Natural killer cell treated with Interleukin-12 subunit alpha and Interleukin-12 subunit beta and Interleukin-15 and Interleukin-18, amount 100 ng/mL, for 72 hours (primary cell): ENCODE measurements at regions not wholly inside any gene's neighbourhood (a gene's known extent, or its start where the extent isn't known, plus 50 kb on each side); places are given as distances from the start of the nearest gene placed in this dataset.
"Not testable (repeated sequence)": the region's sequence is repeated elsewhere in the genome, so short reads cannot be mapped to it uniquely, and the experiment has no call there.

Experiments
- ATAC-seq, 2 donors: fragments of 150-1000 bp; cut with Tn5 transposase in 1 of 2; sonication (Bioruptor Pico), chemical (Tn5 transposase) in 1 of 2; 2 replicates each; pipeline ENCODE4 v1.10.0; 2021
- DNase-seq: peaks from one replicate; pipeline ENCODE4 v3.0.0; 2022; ENCODE audit warnings: low spot score
- H3K27ac Mint-ChIP-seq, 2 donors: 1 replicate in 1 of 2; 2 replicates in 1 of 2; pipeline ENCODE4 v1.8.0; 2022; ENCODE audit warnings: mixed read lengths in 2 of 2, mild to moderate bottlenecking in 1 of 2, moderate library complexity in 1 of 2
- H3K27me3 Mint-ChIP-seq, 2 donors: 1 replicate in 1 of 2; 2 replicates in 1 of 2; pipeline ENCODE4 v1.8.0; 2022; ENCODE audit warnings: mixed read lengths in 2 of 2
- H3K36me3 Mint-ChIP-seq: one replicate; pipeline ENCODE4 v1.8.0; 2022; ENCODE audit warnings: mixed read lengths
- H3K4me1 Mint-ChIP-seq, 2 donors: 1 replicate in 1 of 2; 2 replicates in 1 of 2; pipeline ENCODE4 v1.8.0; 2022; ENCODE audit warnings: low read depth in 2 of 2, mixed read lengths in 2 of 2, mild to moderate bottlenecking in 1 of 2
- H3K4me3 Mint-ChIP-seq: one replicate; pipeline ENCODE4 v1.8.0; 2022; ENCODE audit warnings: mixed read lengths
- H3K9me3 Mint-ChIP-seq: 2 replicates; pipeline ENCODE4 v1.8.0; 2022; ENCODE audit warnings: mixed read lengths

GRCh38 chr4:128623508-128624215 is 185.8 kb upstream of the JADE1 start:
- Mint-ChIP-seq H3K27ac (no peak overlapping the region), H3K4me1 (no peaks in the 10 kb centered on the region), H3K27me3 (peaks cover 5 to 11% of the 10 kb centered on the region in 2 donors), H3K36me3 (no peaks in the 10 kb centered on the region), H3K4me3 (no peak overlapping the region), H3K9me3 (no peaks in the 10 kb centered on the region)
- no peak for ATAC-seq
- DNase-seq = no peak

DNA sequence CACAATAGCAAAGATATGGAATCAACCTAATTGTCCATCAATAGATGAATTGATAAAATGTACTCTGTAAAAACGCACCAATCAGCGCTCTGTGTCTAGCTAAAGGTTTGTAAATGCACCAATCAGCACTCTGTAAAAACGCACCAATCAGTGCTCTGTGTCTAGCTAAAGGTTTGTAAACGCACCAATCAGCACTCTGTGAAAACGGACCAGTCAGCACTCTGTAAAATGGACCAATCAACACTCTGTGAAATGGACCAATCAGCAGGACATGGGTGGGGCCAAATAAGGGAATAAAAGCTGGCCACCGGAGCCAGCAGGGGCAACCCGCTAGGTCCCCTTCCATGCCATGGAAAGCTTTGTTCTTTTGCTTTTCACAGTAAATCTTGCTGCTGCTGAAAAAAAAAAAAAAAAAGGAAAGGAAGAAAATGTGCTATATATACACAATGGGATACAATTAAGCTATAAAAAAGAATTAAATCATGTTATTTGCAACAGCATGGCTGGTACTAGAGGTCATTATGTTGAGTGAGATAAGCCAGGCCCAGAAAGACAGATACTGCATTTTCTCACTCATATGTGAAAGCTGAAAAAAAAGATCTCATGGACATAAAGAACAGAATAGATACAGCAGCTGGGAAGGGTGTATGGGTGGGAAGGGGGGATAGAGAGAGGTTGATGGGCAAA is 189.1 kb upstream of the JADE1 start:
- not testable (repeated sequence) for H3K27ac Mint-ChIP-seq, DNase-seq, ATAC-seq, H3K27me3 Mint-ChIP-seq, H3K4me3 Mint-ChIP-seq, H3K36me3 Mint-ChIP-seq, H3K9me3 Mint-ChIP-seq, H3K4me1 Mint-ChIP-seq

DNA sequence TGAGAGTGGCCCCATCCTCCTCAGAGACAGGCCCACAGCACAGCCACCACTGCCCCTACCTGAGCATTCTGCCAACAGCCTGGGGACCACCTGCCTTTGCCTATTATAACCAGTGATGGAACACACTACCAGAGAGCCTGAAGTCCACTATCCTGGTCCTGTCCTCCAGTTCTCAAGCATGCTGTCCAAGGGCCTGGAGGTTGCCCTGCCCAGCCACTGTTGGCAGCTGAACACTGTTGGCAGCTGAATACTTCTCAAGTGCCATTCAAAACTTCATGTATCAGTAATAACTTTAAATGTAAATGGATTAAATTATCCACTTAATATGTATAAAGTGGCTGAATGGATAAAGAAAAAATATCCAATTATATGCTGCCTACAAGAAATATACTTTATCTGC is 194.3 kb upstream of the JADE1 start:
- no peak for DNase-seq
- H3K36me3 Mint-ChIP-seq = no peaks in the 10 kb centered on the region

DNA sequence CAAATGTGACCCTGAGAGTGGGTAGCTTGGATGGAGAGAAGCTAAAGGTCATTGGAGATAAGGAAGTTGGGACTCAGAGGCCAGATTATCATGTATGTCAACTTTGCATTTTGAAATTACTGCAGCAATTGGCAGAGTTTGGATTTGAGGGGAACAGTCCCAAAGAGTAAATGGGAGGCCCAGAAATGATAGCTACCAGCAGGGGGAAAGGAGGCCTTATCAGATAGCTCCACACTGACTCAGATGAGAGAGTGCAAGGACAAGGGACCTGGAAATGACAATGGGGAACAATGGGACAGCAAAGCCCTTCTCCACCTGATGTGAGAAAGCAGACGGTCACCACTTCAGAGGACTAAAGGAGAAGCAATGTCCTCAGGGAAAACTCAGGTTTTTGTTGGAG is 201.5 kb upstream of the JADE1 start:
- Mint-ChIP-seq H3K36me3 (no peaks in the 10 kb centered on the region), H3K4me1 (no peaks in the 10 kb centered on the region), H3K4me3 (no peak overlapping the region), H3K27ac (no peak overlapping the region), H3K9me3 (no peaks in the 10 kb centered on the region), H3K27me3 (peaks cover 6 to 13% of the 10 kb centered on the region in 2 donors)
- ATAC-seq (no peak), DNase-seq (no peak)

More for the DNA sequence above, 194.3 kb upstream of the JADE1 start:
- H3K4me3 Mint-ChIP-seq = no peak overlapping the region
- no peaks in the 10 kb centered on the region for H3K9me3 Mint-ChIP-seq
- H3K27ac Mint-ChIP-seq = no peak overlapping the region
- peak in 1 of 2 donors; percentile 36 for ATAC-seq
- no peaks in the 10 kb centered on the region for H3K4me1 Mint-ChIP-seq
- H3K27me3 Mint-ChIP-seq = peaks cover 3 to 23% of the 10 kb centered on the region in 2 donors

DNA sequence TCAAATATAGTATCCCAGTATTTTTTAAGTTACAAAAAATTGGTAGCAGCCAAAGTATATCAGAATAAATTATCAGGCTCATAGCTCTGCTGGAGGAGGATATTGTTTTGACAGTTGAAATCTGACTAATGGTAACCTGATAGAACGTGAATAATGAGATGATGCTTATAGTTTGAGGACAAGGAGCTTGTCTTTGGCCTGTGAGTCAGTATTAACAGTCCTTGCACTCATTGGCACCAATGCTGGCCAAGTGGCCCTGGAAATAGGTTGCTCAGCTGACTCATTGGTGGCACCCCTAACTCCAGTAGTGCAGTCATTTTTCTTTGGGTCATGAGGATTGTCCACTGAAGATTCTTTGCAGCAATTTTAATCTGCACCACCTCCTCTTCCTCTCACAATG is 203.3 kb upstream of the JADE1 start:
- DNase-seq = no peak
- H3K4me1 Mint-ChIP-seq = peaks cover 0 to under 1% of the 10 kb centered on the region in 2 donors
- H3K9me3 Mint-ChIP-seq = no peaks in the 10 kb centered on the region
- no peaks in the 10 kb centered on the region for H3K36me3 Mint-ChIP-seq
- H3K27ac Mint-ChIP-seq = no peak overlapping the region
- peaks cover 9 to 14% of the 10 kb centered on the region in 2 donors for H3K27me3 Mint-ChIP-seq
- no peak for ATAC-seq
- no peak overlapping the region for H3K4me3 Mint-ChIP-seq

GRCh38 chr4:128604840-128605239 is 204.7 kb upstream of the JADE1 start:
- Mint-ChIP-seq H3K4me3 (no peak overlapping the region), H3K4me1 (peaks cover 0 to 4% of the 10 kb centered on the region in 2 donors), H3K9me3 (no peaks in the 10 kb centered on the region), H3K27me3 (peaks cover 11 to 16% of the 10 kb centered on the region in 2 donors), H3K27ac (no peak overlapping the region), H3K36me3 (no peaks in the 10 kb centered on the region)
- DNase-seq = no peak
- ATAC-seq = no peak

DNA sequence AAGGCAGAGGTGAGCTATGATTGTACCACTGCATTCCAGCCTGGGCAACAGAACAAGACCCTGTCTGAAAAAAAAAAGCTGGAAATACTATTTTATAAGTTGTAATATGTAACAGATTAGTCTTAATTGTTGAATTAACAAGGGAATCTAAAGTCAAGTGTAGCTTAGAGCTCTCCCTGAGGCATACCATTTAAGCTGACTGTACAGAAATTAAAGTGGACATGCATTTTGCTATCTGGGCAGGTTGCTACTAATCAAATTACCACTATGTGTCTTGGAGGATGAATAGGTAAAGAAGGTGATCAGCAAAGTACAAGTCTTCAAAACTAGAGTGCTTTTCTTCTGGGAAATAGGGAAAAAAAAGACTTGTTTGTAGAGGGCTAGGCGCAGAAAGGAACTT is 205.3 kb upstream of the JADE1 start:
- no peak overlapping the region for H3K27ac Mint-ChIP-seq
- peaks cover 11 to 18% of the 10 kb centered on the region in 2 donors for H3K27me3 Mint-ChIP-seq
- no peak for DNase-seq
- H3K4me1 Mint-ChIP-seq = peaks cover 0 to 4% of the 10 kb centered on the region in 2 donors
- no peaks in the 10 kb centered on the region for H3K9me3 Mint-ChIP-seq
- H3K36me3 Mint-ChIP-seq = no peaks in the 10 kb centered on the region
- ATAC-seq = no peak
- H3K4me3 Mint-ChIP-seq = no peak overlapping the region

DNA sequence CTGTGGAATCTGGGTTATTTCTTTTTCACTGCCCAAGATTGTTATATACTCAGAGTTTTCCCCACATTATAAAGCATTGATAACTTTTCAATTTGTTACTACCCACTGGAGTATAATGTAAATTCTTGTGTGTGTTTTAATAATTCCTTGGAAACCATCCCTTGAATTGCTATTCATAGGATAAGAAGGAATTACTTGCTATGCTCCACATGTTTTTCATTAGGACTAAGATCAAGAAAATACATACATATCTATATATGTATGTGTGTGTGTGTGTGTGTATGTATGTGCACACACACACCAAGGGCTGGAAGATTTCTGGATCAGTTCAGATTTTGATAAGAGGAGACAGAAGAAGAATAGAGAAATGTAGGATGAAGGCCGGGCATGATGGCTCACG is 206.4 kb upstream of the JADE1 start:
- Mint-ChIP-seq H3K27me3 (peaks cover 18 to 21% of the 10 kb centered on the region in 2 donors), H3K9me3 (no peaks in the 10 kb centered on the region), H3K27ac (no peak overlapping the region), H3K4me1 (peaks cover 0 to 4% of the 10 kb centered on the region in 2 donors), H3K36me3 (no peaks in the 10 kb centered on the region), H3K4me3 (no peak overlapping the region)
- DNase-seq (no peak), ATAC-seq (no peak)

GRCh38 chr4:128601991-128602695 is 207.4 kb upstream of the JADE1 start:
- H3K36me3 Mint-ChIP-seq = no peaks in the 10 kb centered on the region
- ATAC-seq (no peak), DNase-seq (no peak)
- peaks cover 0 to 4% of the 10 kb centered on the region in 2 donors for H3K4me1 Mint-ChIP-seq
- H3K4me3 Mint-ChIP-seq = no peak overlapping the region
- no peak overlapping the region for H3K27ac Mint-ChIP-seq
- H3K9me3 Mint-ChIP-seq = no peaks in the 10 kb centered on the region
- peaks cover 18% of the 10 kb centered on the region in 2 donors for H3K27me3 Mint-ChIP-seq

DNA sequence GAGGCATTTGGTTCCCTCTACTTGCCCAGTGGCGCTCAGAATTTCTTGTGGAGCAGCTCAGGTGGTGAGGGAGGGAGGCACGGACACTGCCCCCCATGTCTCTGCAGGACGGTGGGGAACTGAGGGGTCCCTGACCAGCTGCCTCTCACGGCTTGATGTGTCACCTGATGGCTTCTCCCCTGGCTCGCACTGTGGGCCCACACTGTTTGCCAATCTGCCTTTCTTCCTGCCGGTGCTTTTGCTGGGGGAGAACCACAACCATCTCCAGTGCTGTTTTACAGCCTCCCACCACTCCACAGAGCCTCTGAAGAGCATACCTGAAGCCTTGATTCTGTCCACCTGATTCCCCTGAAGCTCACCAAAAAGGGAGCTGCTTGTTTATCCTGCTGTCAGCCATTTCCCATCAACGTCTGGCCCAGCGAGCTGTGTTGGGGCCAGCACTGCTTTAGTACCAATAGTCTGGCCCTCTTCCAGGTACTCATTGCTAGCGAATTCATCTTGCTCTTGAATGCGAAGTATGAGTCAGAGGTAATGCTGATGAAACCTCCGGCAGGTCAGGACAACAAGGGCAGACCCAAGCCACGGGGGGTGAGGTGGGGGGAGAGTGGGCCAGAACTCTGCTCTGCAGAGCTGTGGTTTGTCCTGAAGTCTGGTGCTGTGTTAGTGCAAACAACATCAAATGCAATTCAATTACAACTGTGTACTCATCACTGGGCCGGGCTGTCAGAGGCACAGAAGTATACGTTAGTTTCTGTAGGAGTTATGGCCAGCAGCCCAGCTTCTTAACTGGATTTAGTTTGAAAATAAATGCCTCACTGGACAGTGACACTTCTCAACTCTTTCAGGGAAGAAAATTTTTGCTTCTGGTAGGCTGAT is 208.3 kb upstream of the JADE1 start:
- H3K4me1 Mint-ChIP-seq = peaks cover 0 to 4% of the 10 kb centered on the region in 2 donors
- peaks cover 5% of the 10 kb centered on the region for H3K36me3 Mint-ChIP-seq
- no peak for DNase-seq

DNA sequence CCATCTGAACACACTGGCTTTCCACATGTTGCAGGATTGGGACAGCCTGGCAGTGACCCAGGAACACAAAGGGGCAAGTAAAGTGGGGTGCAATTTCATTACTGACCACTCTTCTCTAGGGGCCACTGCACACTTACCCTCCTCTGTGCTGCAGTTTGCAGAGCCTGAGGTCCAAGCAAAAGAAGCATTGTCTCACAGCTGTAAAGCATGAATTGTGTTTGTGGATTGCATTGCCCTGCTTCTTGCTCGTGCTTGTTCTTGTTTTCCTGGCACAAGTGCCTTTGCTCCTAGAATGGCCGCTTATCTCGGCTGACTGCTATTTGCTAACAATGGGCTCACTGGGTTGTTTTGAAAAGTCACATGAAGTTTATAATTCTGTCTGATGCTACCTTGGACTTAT is 209.1 kb upstream of the JADE1 start:
- Mint-ChIP-seq H3K9me3 (no peaks in the 10 kb centered on the region), H3K4me3 (no peak overlapping the region), H3K4me1 (peaks cover 0 to 4% of the 10 kb centered on the region in 2 donors), H3K36me3 (peaks cover 10% of the 10 kb centered on the region), H3K27me3 (peaks cover 22 to 33% of the 10 kb centered on the region in 2 donors), H3K27ac (no peak overlapping the region)
- DNase-seq (no peak), ATAC-seq (no peak)

More for the DNA sequence above, 208.3 kb upstream of the JADE1 start:
- no peaks in the 10 kb centered on the region for H3K9me3 Mint-ChIP-seq
- peak in 1 of 2 donors; percentile 43 for ATAC-seq
- H3K4me3 Mint-ChIP-seq = no peak overlapping the region
- H3K27ac Mint-ChIP-seq = no peak overlapping the region
- peaks cover 20 to 26% of the 10 kb centered on the region in 2 donors for H3K27me3 Mint-ChIP-seq

GRCh38 chr4:128597500-128597899 is 212.0 kb upstream of the JADE1 start:
- DNase-seq (no peak), ATAC-seq (no peak)
- Mint-ChIP-seq H3K4me3 (no peak overlapping the region), H3K4me1 (peaks cover 0 to 4% of the 10 kb centered on the region in 2 donors), H3K9me3 (no peaks in the 10 kb centered on the region), H3K36me3 (peaks cover 16% of the 10 kb centered on the region), H3K27me3 (peaks cover 16 to 44% of the 10 kb centered on the region in 2 donors), H3K27ac (no peak overlapping the region)

DNA sequence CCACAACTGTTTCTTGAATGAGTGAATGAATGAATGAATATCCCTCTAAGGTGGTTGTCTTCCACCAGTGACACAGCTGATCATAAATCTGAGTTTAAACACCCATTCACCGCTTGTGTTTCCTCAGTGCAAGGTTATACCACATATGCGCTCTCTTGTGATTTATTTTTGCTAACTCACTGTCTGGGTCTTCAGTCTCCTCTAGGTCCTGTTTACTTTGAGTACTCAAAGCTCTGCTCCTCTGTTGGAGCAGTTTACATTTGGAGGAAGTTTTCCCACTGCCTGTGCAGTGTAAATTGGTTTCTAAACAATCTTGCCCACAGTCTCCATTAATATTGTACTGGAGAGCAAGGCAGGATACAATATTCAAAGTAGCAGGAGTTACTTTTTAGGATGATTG is 212.6 kb upstream of the JADE1 start:
- no peak for ATAC-seq
- H3K9me3 Mint-ChIP-seq = no peaks in the 10 kb centered on the region

More for the DNA sequence above, 212.6 kb upstream of the JADE1 start:
- Mint-ChIP-seq H3K27me3 (peaks cover 16 to 44% of the 10 kb centered on the region in 2 donors), H3K27ac (no peak overlapping the region), H3K4me1 (peaks cover 0 to 4% of the 10 kb centered on the region in 2 donors), H3K4me3 (no peak overlapping the region), H3K36me3 (peaks cover 16% of the 10 kb centered on the region)
- DNase-seq = no peak
